Endodermal cell (in vitro differentiated cells): ENCODE measurements at regions not wholly inside any gene's neighbourhood (a gene's known extent, or its start where the extent isn't known, plus 50 kb on each side); places are given as distances from the start of the nearest gene placed in this dataset.

Experiments used
- DNase-seq: peaks from one replicate; pipeline ENCODE4 v3.0.0-alpha.2; 2017
- H3K27ac ChIP-seq: 2 replicates; pipeline ENCODE4 v1.5.1; 2013; ENCODE audit warnings: mild to moderate bottlenecking, low read depth, low read length, moderate library complexity
- H3K27me3 ChIP-seq: 2 replicates; pipeline ENCODE4 v1.6.1; 2013; ENCODE audit warnings: mild to moderate bottlenecking, low read length, moderate library complexity; ENCODE audit not compliant: insufficient read depth, control insufficient read depth, poor library complexity, severe bottlenecking
- H3K36me3 ChIP-seq: 2 replicates; pipeline ENCODE4 v1.7.0; 2013; ENCODE audit warnings: mild to moderate bottlenecking, low read length, moderate library complexity; ENCODE audit not compliant: control insufficient read depth, insufficient read depth
- H3K4me1 ChIP-seq: one replicate; pipeline ENCODE4 v1.7.0; 2013; ENCODE audit warnings: low read length; ENCODE audit not compliant: control insufficient read depth, insufficient read depth
- H3K4me3 ChIP-seq: 2 replicates; pipeline ENCODE4 v1.5.1; 2013; ENCODE audit warnings: mild to moderate bottlenecking, low read length, moderate library complexity
- H3K9ac ChIP-seq: 2 replicates; pipeline ENCODE4 v1.6.1; 2013; ENCODE audit warnings: mild to moderate bottlenecking, low read length, moderate library complexity; ENCODE audit not compliant: poor library complexity, severe bottlenecking; ENCODE audit errors: extremely low read depth
- H3K9me3 ChIP-seq: 2 replicates; pipeline ENCODE4 v1.6.1; 2013; ENCODE audit warnings: mild to moderate bottlenecking, low read length, moderate library complexity; ENCODE audit not compliant: control insufficient read depth
- H3K27ac Mint-ChIP-seq: 2 replicates; pipeline ENCODE4 v1.8.0; 2020; ENCODE audit warnings: mixed read lengths
- H3K27me3 Mint-ChIP-seq: 2 replicates; pipeline ENCODE4 v1.8.0; 2021; ENCODE audit warnings: mild to moderate bottlenecking, mixed read lengths; ENCODE audit not compliant: insufficient read depth
- H3K36me3 Mint-ChIP-seq: 2 replicates; pipeline ENCODE4 v1.8.0; 2020; ENCODE audit warnings: low read depth, mixed read lengths
- H3K4me1 Mint-ChIP-seq: 2 replicates; pipeline ENCODE4 v1.8.0; 2020; ENCODE audit warnings: mixed read lengths
- H3K4me3 Mint-ChIP-seq: 2 replicates; pipeline ENCODE4 v1.8.0; 2020; ENCODE audit warnings: mild to moderate bottlenecking, moderate library complexity, mixed read lengths
- H3K9me3 Mint-ChIP-seq: 2 replicates; pipeline ENCODE4 v1.8.0; 2020; ENCODE audit warnings: mild to moderate bottlenecking, mixed read lengths
- CTCF ChIP-seq: fragments of 200-600 bp; sonication (generic); conservative IDR thresholded peaks from 2 replicates; pipeline ENCODE4 v1.5.0; 2021; ENCODE audit warnings: antibody characterized with exemption, mild to moderate bottlenecking
- WGBS, 2 experiments: methylation state at CpG; one replicate each; pipeline versions ENCODE4 v1.1.5 to v1.1.7; 2013; ENCODE audit warnings: missing lambda C conversion rate in 2 of 2, mixed read lengths in 1 of 2; ENCODE audit not compliant: insufficient coverage in 1 of 2, insufficient read length in 1 of 2; 5-methylcytosine and 5-hydroxymethylcytosine counted together

GRCh38 chr7:19296617-19297016 lies 151.4 kb upstream of the FERD3L start:
- no peak overlapping the region for H3K27ac ChIP-seq
- H3K36me3 Mint-ChIP-seq = no peaks in the 10 kb centered on the region
- TF ChIP-seq CTCF = no peak
- H3K4me1 ChIP-seq = peaks cover 5% of the 10 kb centered on the region
- H3K4me1 Mint-ChIP-seq = peaks cover 23% of the 10 kb centered on the region
- H3K27me3 Mint-ChIP-seq = no peaks in the 10 kb centered on the region
- 92% methylated on average over 2 of the region's 2 CpGs; no CpG with 5 or more reads in 1 of the 2 experiments for WGBS, 2 experiments
- H3K27me3 ChIP-seq = no peaks in the 10 kb centered on the region
- H3K9me3 Mint-ChIP-seq = no peaks in the 10 kb centered on the region
- H3K36me3 ChIP-seq = no peaks in the 10 kb centered on the region
- DNase-seq = no peak
- H3K9me3 ChIP-seq = no peaks in the 10 kb centered on the region
- no peak overlapping the region for H3K9ac ChIP-seq
- no peak overlapping the region for H3K4me3 Mint-ChIP-seq
- H3K27ac Mint-ChIP-seq = no peak overlapping the region
- no peak overlapping the region for H3K4me3 ChIP-seq

- Histone ChIP-seq H3K9me3 (no peaks in the 10 kb centered on the region), H3K9ac (no peak overlapping the region), H3K27me3 (no peaks in the 10 kb centered on the region), H3K4me1 (peaks cover 3% of the 10 kb centered on the region), H3K4me3 (no peak overlapping the region), H3K27ac (no peak overlapping the region), H3K36me3 (no peaks in the 10 kb centered on the region)
- no peaks in the 10 kb centered on the region for H3K36me3 Mint-ChIP-seq
- DNase-seq = no peak
- H3K9me3 Mint-ChIP-seq = no peaks in the 10 kb centered on the region
- TF ChIP-seq CTCF = no peak
- 97% methylated on average over 2 of the region's 5 CpGs; no CpG with 5 or more reads in 1 of the 2 experiments for WGBS, 2 experiments
- H3K4me1 Mint-ChIP-seq = peaks cover 12% of the 10 kb centered on the region
- H3K27ac Mint-ChIP-seq = no peak overlapping the region
- H3K27me3 Mint-ChIP-seq = no peaks in the 10 kb centered on the region
- H3K4me3 Mint-ChIP-seq = no peak overlapping the region
Measured at GRCh38 chr7:19295376-19295775, 150.2 kb upstream of the FERD3L start.

GRCh38 chr7:19294619-19295018 lies 149.4 kb upstream of the FERD3L start:
- no peak for TF ChIP-seq CTCF
- no peak overlapping the region for H3K27ac Mint-ChIP-seq
- Histone ChIP-seq H3K4me1 (peaks cover 1% of the 10 kb centered on the region), H3K9ac (no peak overlapping the region), H3K36me3 (no peaks in the 10 kb centered on the region), H3K27ac (no peak overlapping the region), H3K9me3 (no peaks in the 10 kb centered on the region), H3K27me3 (no peaks in the 10 kb centered on the region), H3K4me3 (no peak overlapping the region)
- H3K36me3 Mint-ChIP-seq = no peaks in the 10 kb centered on the region
- no peak overlapping the region for H3K4me3 Mint-ChIP-seq
- H3K4me1 Mint-ChIP-seq = peaks cover 6% of the 10 kb centered on the region
- H3K27me3 Mint-ChIP-seq = no peaks in the 10 kb centered on the region
- no peaks in the 10 kb centered on the region for H3K9me3 Mint-ChIP-seq
- 83 to 93% methylated on average over 1 to 5 of the region's 5 CpGs for WGBS, 2 experiments
- DNase-seq = no peak
